ENCODE measurements at regions not wholly inside any gene's neighbourhood (a gene's known extent, or its start where the extent isn't known, plus 50 kb on each side); places are given as distances from the start of the nearest gene placed in this dataset.

DNA sequence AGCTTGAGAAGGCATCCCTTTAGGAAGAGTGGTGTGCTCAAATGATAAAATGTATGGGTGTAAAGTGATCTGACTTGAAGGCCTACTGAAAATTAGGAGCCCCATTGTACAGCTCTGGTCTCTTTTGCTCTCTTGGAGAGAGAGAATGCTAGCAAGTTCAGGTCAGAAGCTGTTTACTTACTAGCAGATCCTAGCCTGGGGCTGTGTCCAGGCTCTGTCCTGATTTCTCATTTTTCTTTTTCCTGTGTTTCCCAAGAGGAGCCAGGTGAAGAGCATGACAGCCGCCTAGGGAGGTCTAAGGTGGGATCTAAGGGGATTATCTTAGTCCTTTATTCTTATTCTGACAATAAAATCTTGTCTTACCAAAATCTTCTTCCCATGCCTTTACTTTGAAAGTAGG lies 272.8 kb downstream of the NNT start:
- Histone ChIP-seq H3K27me3 (ENCODE audit: control insufficient read depth in 2 of 2, insufficient read depth in 2 of 2, low read length in 2 of 2) (no peaks in the 10 kb centered on the region), H4K20me1 (replicated peaks; ENCODE audit: control insufficient read depth, insufficient read depth, low read length) (no peaks in the 10 kb centered on the region), H3K27ac (ENCODE audit: extremely low read depth, low read depth, low read length) (no peak overlapping the region), H3K9me3 (replicated peaks; ENCODE audit: control insufficient read depth, insufficient read depth, low read depth, low read length) (no peaks in the 10 kb centered on the region), H3K79me2 (ENCODE audit: control insufficient read depth, insufficient read depth, low read length) (no peaks in the 10 kb centered on the region), H3K4me2 (ENCODE audit: insufficient read depth, low read length) (no peak overlapping the region), H2AFZ (ENCODE audit: low read depth, low read length) (no peak overlapping the region), H3K36me3 (ENCODE audit: control insufficient read depth, insufficient read depth, low read length) (no peaks in the 10 kb centered on the region), H3K4me3 (no peak overlapping the region), H3K9me1 (ENCODE audit: control insufficient read depth, insufficient read depth, low read length) (no peaks in the 10 kb centered on the region), H3K4me1 (replicated peaks in 1 of 2; ENCODE audit: control insufficient read depth in 2 of 2, insufficient read depth in 2 of 2, low read length in 2 of 2) (no peaks in the 10 kb centered on the region), H3K9ac (ENCODE audit: insufficient read depth in 1 of 2, low read depth in 2 of 2, low read length in 2 of 2) (no peak overlapping the region)
- in situ Hi-C loops (cut with MboI) = no loop called here
- FAIRE-seq = no peak
- CTCF ChIA-PET (ENCODE audit: low intra/inter-chr PET ratio) = no interaction called here
- WGBS (ENCODE audit: insufficient coverage, low coverage, missing lambda C conversion rate) = 0% methylated on average over 1 of the region's 1 CpG
- ATAC-seq = no peak
- intact Hi-C loops (cut with micrococcal nuclease) = no loop called here
- no TSS peak for BruUV-seq (replicated peaks)
- TF ChIP-seq ZKSCAN1 (IDR thresholded peaks at IDR 0.05; ENCODE audit: low read depth, low read length) = no peak
- TF ChIP-seq CXXC5 (CRISPR knock-in tag; IDR thresholded peaks at IDR 0.05) = no peak
- no peak for TF ChIP-seq ETV5 (CRISPR knock-in tag; IDR thresholded peaks at IDR 0.05; ENCODE audit: low read depth)
- no peak for TF ChIP-seq KAT8 (IDR thresholded peaks at IDR 0.05; ENCODE audit: low read depth)
- TF ChIP-seq ZBED1 (IDR thresholded peaks at IDR 0.05) = no peak
- TF ChIP-seq ZNF133 (CRISPR knock-in tag; IDR thresholded peaks at IDR 0.05) = no peak
- TF ChIP-seq, protein P1, sequence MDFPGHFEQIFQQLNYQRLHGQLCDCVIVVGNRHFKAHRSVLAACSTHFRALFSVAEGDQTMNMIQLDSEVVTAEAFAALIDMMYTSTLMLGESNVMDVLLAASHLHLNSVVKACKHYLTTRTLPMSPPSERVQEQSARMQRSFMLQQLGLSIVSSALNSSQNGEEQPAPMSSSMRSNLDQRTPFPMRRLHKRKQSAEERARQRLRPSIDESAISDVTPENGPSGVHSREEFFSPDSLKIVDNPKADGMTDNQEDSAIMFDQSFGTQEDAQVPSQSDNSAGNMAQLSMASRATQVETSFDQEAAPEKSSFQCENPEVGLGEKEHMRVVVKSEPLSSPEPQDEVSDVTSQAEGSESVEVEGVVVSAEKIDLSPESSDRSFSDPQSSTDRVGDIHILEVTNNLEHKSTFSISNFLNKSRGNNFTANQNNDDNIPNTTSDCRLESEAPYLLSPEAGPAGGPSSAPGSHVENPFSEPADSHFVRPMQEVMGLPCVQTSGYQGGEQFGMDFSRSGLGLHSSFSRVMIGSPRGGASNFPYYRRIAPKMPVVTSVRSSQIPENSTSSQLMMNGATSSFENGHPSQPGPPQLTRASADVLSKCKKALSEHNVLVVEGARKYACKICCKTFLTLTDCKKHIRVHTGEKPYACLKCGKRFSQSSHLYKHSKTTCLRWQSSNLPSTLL (IDR thresholded peaks at IDR 0.05) = no peak
- no peak for TF ChIP-seq SAFB2 (IDR thresholded peaks at IDR 0.05; ENCODE audit: borderline replicate concordance, low read depth, low read length, severe bottlenecking)
- no peak for TF ChIP-seq RNF2 (IDR thresholded peaks at IDR 0.05)
- TF ChIP-seq, protein P2, sequence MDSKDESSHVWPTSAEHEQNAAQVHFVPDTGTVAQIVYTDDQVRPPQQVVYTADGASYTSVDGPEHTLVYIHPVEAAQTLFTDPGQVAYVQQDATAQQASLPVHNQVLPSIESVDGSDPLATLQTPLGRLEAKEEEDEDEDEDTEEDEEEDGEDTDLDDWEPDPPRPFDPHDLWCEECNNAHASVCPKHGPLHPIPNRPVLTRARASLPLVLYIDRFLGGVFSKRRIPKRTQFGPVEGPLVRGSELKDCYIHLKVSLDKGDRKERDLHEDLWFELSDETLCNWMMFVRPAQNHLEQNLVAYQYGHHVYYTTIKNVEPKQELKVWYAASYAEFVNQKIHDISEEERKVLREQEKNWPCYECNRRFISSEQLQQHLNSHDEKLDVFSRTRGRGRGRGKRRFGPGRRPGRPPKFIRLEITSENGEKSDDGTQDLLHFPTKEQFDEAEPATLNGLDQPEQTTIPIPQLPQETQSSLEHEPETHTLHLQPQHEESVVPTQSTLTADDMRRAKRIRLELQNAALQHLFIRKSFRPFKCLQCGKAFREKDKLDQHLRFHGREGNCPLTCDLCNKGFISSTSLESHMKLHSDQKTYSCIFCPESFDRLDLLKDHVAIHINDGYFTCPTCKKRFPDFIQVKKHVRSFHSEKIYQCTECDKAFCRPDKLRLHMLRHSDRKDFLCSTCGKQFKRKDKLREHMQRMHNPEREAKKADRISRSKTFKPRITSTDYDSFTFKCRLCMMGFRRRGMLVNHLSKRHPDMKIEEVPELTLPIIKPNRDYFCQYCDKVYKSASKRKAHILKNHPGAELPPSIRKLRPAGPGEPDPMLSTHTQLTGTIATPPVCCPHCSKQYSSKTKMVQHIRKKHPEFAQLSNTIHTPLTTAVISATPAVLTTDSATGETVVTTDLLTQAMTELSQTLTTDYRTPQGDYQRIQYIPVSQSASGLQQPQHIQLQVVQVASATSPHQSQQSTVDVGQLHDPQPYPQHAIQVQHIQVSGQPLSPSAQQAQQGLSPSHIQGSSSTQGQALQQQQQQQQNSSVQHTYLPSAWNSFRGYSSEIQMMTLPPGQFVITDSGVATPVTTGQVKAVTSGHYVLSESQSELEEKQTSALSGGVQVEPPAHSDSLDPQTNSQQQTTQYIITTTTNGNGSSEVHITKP (IDR thresholded peaks at IDR 0.05; ENCODE audit: partially characterized antibody) = no peak
- POLR2A ChIA-PET = no interaction called here
- no peak for DNase-seq (ENCODE audit: extremely low read depth in 1 of 4, low spot score in 3 of 4)
